H9 (cell line): ENCODE measurements at regions not wholly inside any gene's neighbourhood (a gene's known extent, or its start where the extent isn't known, plus 50 kb on each side); places are given as distances from the start of the nearest gene placed in this dataset.

Source experiments
- DNase-seq: peaks from one replicate; pipeline ENCODE4 v3.0.0-alpha.2; 2017
- H2AFZ ChIP-seq: one replicate; pipeline ENCODE4 v1.6.1; 2013; ENCODE audit warnings: mild to moderate bottlenecking, low read length, control low read depth, moderate library complexity
- H2AK5ac ChIP-seq: 2 replicates; pipeline ENCODE4 v1.6.1; 2013; ENCODE audit warnings: low read length, control low read depth, mixed read lengths; ENCODE audit not compliant: insufficient read length
- H2BK120ac ChIP-seq: one replicate; pipeline ENCODE4 v1.6.1; 2013; ENCODE audit warnings: low read depth, mild to moderate bottlenecking, low read length, control low read depth, inconsistent platforms; ENCODE audit not compliant: poor library complexity, severe bottlenecking
- H2BK12ac ChIP-seq: 2 replicates; pipeline ENCODE4 v1.6.1; 2013; ENCODE audit warnings: low read length, control low read depth, mixed read lengths, low read depth; ENCODE audit not compliant: insufficient read length
- H2BK15ac ChIP-seq: 2 replicates; pipeline ENCODE4 v1.6.1; 2013; ENCODE audit warnings: low read depth, low read length, control low read depth
- H2BK20ac ChIP-seq: one replicate; pipeline ENCODE4 v1.6.1; 2013; ENCODE audit warnings: low read depth, mild to moderate bottlenecking, low read length, control low read depth, inconsistent platforms; ENCODE audit not compliant: poor library complexity, severe bottlenecking
- H2BK5ac ChIP-seq: 2 replicates; pipeline ENCODE4 v1.6.1; 2013; ENCODE audit warnings: low read length, control low read depth, mixed read lengths; ENCODE audit not compliant: insufficient read length
- H3K14ac ChIP-seq: 2 replicates; pipeline ENCODE4 v1.6.1; 2013; ENCODE audit warnings: low read length, control low read depth; ENCODE audit not compliant: insufficient read depth
- H3K18ac ChIP-seq: 2 replicates; pipeline ENCODE4 v1.6.1; 2013; ENCODE audit warnings: low read depth, mild to moderate bottlenecking, mixed read lengths, low read length, control low read depth; ENCODE audit not compliant: insufficient read length
- H3K23ac ChIP-seq: 2 replicates; pipeline ENCODE4 v1.6.1; 2013; ENCODE audit warnings: low read length, control low read depth, mixed read lengths, low read depth; ENCODE audit not compliant: insufficient read length
- H3K23me2 ChIP-seq: 2 replicates; pipeline ENCODE4 v1.6.1; 2013; ENCODE audit warnings: low read depth, mild to moderate bottlenecking, mixed read lengths, low read length, control low read depth; ENCODE audit not compliant: insufficient read length, poor library complexity, severe bottlenecking
- H3K27ac ChIP-seq: 2 replicates; pipeline ENCODE4 v1.5.1; 2013; ENCODE audit warnings: low read length, control low read depth, mixed read lengths, low read depth; ENCODE audit not compliant: insufficient read length
- H3K27me3 ChIP-seq: 2 replicates; pipeline ENCODE4 v1.6.1; 2013; ENCODE audit warnings: low read length, control low read depth, inconsistent platforms; ENCODE audit not compliant: insufficient read depth
- H3K4ac ChIP-seq: 2 replicates; pipeline ENCODE4 v1.6.1; 2013; ENCODE audit warnings: low read depth, mild to moderate bottlenecking, control low read depth, inconsistent platforms, low read length, moderate library complexity
- H3K4me1 ChIP-seq: 2 replicates; pipeline ENCODE4 v1.6.1; 2013; ENCODE audit warnings: low read length, control low read depth, inconsistent platforms; ENCODE audit not compliant: insufficient read depth
- H3K4me2 ChIP-seq: 2 replicates; pipeline ENCODE4 v1.6.1; 2013; ENCODE audit warnings: low read length, control low read depth, mixed read lengths; ENCODE audit not compliant: insufficient read length, insufficient read depth
- H3K56ac ChIP-seq: 2 replicates; pipeline ENCODE4 v1.6.1; 2013; ENCODE audit warnings: low read depth, mild to moderate bottlenecking, mixed read lengths, low read length, control low read depth; ENCODE audit not compliant: insufficient read length
- H3K79me1 ChIP-seq: 2 replicates; pipeline ENCODE4 v1.6.1; 2013; ENCODE audit warnings: low read depth, mild to moderate bottlenecking, moderate library complexity, low read length, control low read depth, inconsistent platforms; ENCODE audit not compliant: insufficient read depth, poor library complexity, severe bottlenecking
- H3K79me2 ChIP-seq: 2 replicates; pipeline ENCODE4 v1.6.1; 2013; ENCODE audit warnings: low read length, control low read depth, inconsistent platforms; ENCODE audit not compliant: insufficient read depth
- H3K9ac ChIP-seq: 2 replicates; pipeline ENCODE4 v1.6.1; 2013; ENCODE audit warnings: low read length, control low read depth, mixed read lengths; ENCODE audit not compliant: insufficient read length; ENCODE audit errors: extremely low read depth
- H3K9me3 ChIP-seq: one replicate; pipeline ENCODE4 v1.6.1; 2013; ENCODE audit warnings: low read depth, low read length, inconsistent platforms; ENCODE audit not compliant: control insufficient read depth
- H3T11ph ChIP-seq: one replicate; pipeline ENCODE4 v1.6.1; 2013; ENCODE audit warnings: mild to moderate bottlenecking, low read length, control low read depth, inconsistent platforms
- H4K20me1 ChIP-seq: one replicate; pipeline ENCODE4 v1.6.1; 2013; ENCODE audit not compliant: control insufficient read depth, insufficient read length, insufficient read depth
- H4K5ac ChIP-seq: 2 replicates; pipeline ENCODE4 v1.6.1; 2013; ENCODE audit warnings: low read depth, mild to moderate bottlenecking, mixed read lengths, low read length, control low read depth; ENCODE audit not compliant: insufficient read length
- H4K8ac ChIP-seq: replicated peaks from 2 replicates; pipeline ENCODE4 v1.6.1; 2013; ENCODE audit warnings: low read length, control low read depth, mixed read lengths, low read depth; ENCODE audit not compliant: insufficient read length
- H4K91ac ChIP-seq: 2 replicates; pipeline ENCODE4 v1.6.1; 2013; ENCODE audit warnings: low read depth, mild to moderate bottlenecking, moderate library complexity, mixed read lengths, low read length, control low read depth; ENCODE audit not compliant: insufficient read length
- H3K27ac Mint-ChIP-seq, 3 experiments: 2 replicates in 2 of 3; 3 replicates in 1 of 3; pipeline ENCODE4 v1.8.0; 2020 to 2021; ENCODE audit warnings: mixed read lengths in 3 of 3, mild to moderate bottlenecking in 1 of 3, moderate library complexity in 1 of 3
- H3K27me3 Mint-ChIP-seq: 2 replicates; pipeline ENCODE4 v1.8.0; 2021; ENCODE audit warnings: low read depth, mild to moderate bottlenecking, moderate library complexity, mixed read lengths
- H3K36me3 Mint-ChIP-seq, 3 experiments: 2 replicates in 2 of 3; 3 replicates in 1 of 3; pipeline ENCODE4 v1.8.0; 2020 to 2021; ENCODE audit warnings: low read depth in 3 of 3, mixed read lengths in 3 of 3; ENCODE audit not compliant: insufficient read depth in 1 of 3
- H3K4me1 Mint-ChIP-seq, 2 experiments: 2 replicates each; pipeline ENCODE4 v1.8.0; 2020; ENCODE audit warnings: mixed read lengths in 2 of 2
- H3K4me3 Mint-ChIP-seq, 2 experiments: 2 replicates in 1 of 2; 3 replicates in 1 of 2; pipeline ENCODE4 v1.8.0; 2020 to 2021; ENCODE audit warnings: mild to moderate bottlenecking in 2 of 2, mixed read lengths in 2 of 2, moderate library complexity in 1 of 2
- H3K9me3 Mint-ChIP-seq, 2 experiments: 2 replicates in 1 of 2; 3 replicates in 1 of 2; pipeline ENCODE4 v1.8.0; 2020; ENCODE audit warnings: mild to moderate bottlenecking in 2 of 2, mixed read lengths in 2 of 2, moderate library complexity in 1 of 2
- WGBS: extraction: QIAGEN DNeasy Blood & Tissue Kit; methylation state at CpG from one replicate; pipeline ENCODE4 v1.1.7; 2013; ENCODE audit warnings: missing lambda C conversion rate, low lambda C conversion rate, mixed read lengths; ENCODE audit not compliant: insufficient read length; ENCODE audit errors: extremely low coverage; 5-methylcytosine and 5-hydroxymethylcytosine counted together
- TF ChIP-seq, protein P1 (sequence below): fragments of 200-600 bp; sonication (generic); conservative IDR thresholded peaks from 3 replicates; pipeline ENCODE4 v1.8.0; 2021; ENCODE audit warnings: antibody characterized with exemption, mild to moderate bottlenecking

DNA sequence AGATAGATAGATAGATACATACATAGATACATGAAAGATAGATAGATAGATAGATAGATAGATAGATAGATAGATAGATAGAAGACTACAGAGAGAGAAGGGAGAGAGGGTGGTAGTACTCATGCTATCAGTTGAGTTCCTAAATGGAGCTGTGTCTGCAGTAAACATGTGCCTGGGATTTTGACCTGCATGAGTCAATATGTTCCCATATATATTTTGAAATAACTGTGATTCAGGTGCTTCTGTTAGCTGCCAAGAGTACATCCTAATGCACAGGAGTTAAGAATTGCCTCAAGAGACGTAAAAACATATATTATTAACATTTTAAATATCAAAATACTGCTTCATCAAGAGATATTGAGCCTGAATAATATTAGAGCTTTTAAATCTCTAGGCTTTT, 379.4 kb downstream of the GRXCR1 start:
- no peak overlapping the region for H4K91ac ChIP-seq
- no peak overlapping the region for H3K4ac ChIP-seq
- Mint-ChIP-seq H3K9me3 (peaks cover 0 to 4% of the 10 kb centered on the region in 2 experiments; a peak in 2 of 5 replicates), H3K36me3 (no peaks in the 10 kb centered on the region), H3K4me1 (peaks cover 0 to 8% of the 10 kb centered on the region in 2 experiments; a peak in 2 of 4 replicates), H3K27me3 (no peaks in the 10 kb centered on the region), H3K27ac (no peak overlapping the region), H3K4me3 (no peak overlapping the region)
- H2BK120ac ChIP-seq = no peak overlapping the region
- H3K56ac ChIP-seq = no peak overlapping the region
- H3K79me2 ChIP-seq = no peaks in the 10 kb centered on the region
- H2BK20ac ChIP-seq = no peak overlapping the region
- H3K9ac ChIP-seq = no peak overlapping the region
- no peak overlapping the region for H3K27ac ChIP-seq
- no peaks in the 10 kb centered on the region for H3K4me1 ChIP-seq
- no peaks in the 10 kb centered on the region for H3K9me3 ChIP-seq
- no peak overlapping the region for H2BK12ac ChIP-seq
- no CpG with 5 or more reads among the region's 1 CpG for WGBS
- no peak overlapping the region for H3K23ac ChIP-seq
- no peak overlapping the region for H3K4me2 ChIP-seq
- no peak overlapping the region for H2AK5ac ChIP-seq
- no peak overlapping the region for H4K5ac ChIP-seq
- no peak overlapping the region for H2AFZ ChIP-seq
- H3K23me2 ChIP-seq = no peaks in the 10 kb centered on the region
- no peak overlapping the region for H3K18ac ChIP-seq
- H3K14ac ChIP-seq = no peak overlapping the region
- H2BK15ac ChIP-seq = no peak overlapping the region
- H4K20me1 ChIP-seq = no peaks in the 10 kb centered on the region
- no peaks in the 10 kb centered on the region for H3K79me1 ChIP-seq
- no peak overlapping the region for H3T11ph ChIP-seq
- TF ChIP-seq, protein P1, sequence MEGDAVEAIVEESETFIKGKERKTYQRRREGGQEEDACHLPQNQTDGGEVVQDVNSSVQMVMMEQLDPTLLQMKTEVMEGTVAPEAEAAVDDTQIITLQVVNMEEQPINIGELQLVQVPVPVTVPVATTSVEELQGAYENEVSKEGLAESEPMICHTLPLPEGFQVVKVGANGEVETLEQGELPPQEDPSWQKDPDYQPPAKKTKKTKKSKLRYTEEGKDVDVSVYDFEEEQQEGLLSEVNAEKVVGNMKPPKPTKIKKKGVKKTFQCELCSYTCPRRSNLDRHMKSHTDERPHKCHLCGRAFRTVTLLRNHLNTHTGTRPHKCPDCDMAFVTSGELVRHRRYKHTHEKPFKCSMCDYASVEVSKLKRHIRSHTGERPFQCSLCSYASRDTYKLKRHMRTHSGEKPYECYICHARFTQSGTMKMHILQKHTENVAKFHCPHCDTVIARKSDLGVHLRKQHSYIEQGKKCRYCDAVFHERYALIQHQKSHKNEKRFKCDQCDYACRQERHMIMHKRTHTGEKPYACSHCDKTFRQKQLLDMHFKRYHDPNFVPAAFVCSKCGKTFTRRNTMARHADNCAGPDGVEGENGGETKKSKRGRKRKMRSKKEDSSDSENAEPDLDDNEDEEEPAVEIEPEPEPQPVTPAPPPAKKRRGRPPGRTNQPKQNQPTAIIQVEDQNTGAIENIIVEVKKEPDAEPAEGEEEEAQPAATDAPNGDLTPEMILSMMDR = no peak
- H3K27me3 ChIP-seq = no peaks in the 10 kb centered on the region
- no peak overlapping the region for H4K8ac ChIP-seq
- no peak overlapping the region for H2BK5ac ChIP-seq
- no peak for DNase-seq
